ENCODE measurements at regions not wholly inside any gene's neighbourhood (a gene's known extent, or its start where the extent isn't known, plus 50 kb on each side); places are given as distances from the start of the nearest gene placed in this dataset.
"Not testable (repeated sequence)": the region's sequence is repeated elsewhere in the genome, so short reads cannot be mapped to it uniquely, and the experiment has no call there.

- ATAC-seq = no peak
- TF ChIP-seq ZNF8 (CRISPR knock-in tag; IDR thresholded peaks at IDR 0.05) (no peak), ZFP3 (CRISPR knock-in tag; IDR thresholded peaks at IDR 0.05) (no peak), OSR1 (CRISPR knock-in tag; IDR thresholded peaks at IDR 0.05) (no peak), ISL1 (CRISPR knock-in tag; IDR thresholded peaks at IDR 0.05) (0 out of 2 replicates have a peak, but pooled peaks have one; percentile 18)
Observed at GRCh38 chr2:75846683-75847190, 136.0 kb upstream of the GCFC2 start.

GRCh38 chr2:75844651-75845050, 133.9 kb upstream of the GCFC2 start:
- TF ChIP-seq ISL1 (CRISPR knock-in tag; IDR thresholded peaks at IDR 0.05) (no peak), ZNF70 (CRISPR knock-in tag; IDR thresholded peaks at IDR 0.05) (no peak), SNAI2 (CRISPR knock-in tag; IDR thresholded peaks at IDR 0.05) (no peak), CREB5 (CRISPR knock-in tag; IDR thresholded peaks at IDR 0.05; ENCODE audit: low read depth) (no peak), PPARA (CRISPR knock-in tag; IDR thresholded peaks at IDR 0.05; ENCODE audit: borderline replicate concordance) (no peak), ESRRG (CRISPR knock-in tag; IDR thresholded peaks at IDR 0.05) (no peak), ZC3H10 (CRISPR knock-in tag; IDR thresholded peaks at IDR 0.05) (no peak), GLIS3 (CRISPR knock-in tag; IDR thresholded peaks at IDR 0.05) (no peak), POU6F1 (CRISPR knock-in tag; IDR thresholded peaks at IDR 0.05; ENCODE audit: borderline replicate concordance, low read depth) (no peak), CSDC2 (CRISPR knock-in tag; IDR thresholded peaks at IDR 0.05) (no peak)
- no peak for ATAC-seq

GRCh38 chr2:75834588-75834987, 123.9 kb upstream of the GCFC2 start:
- not testable (repeated sequence) for ATAC-seq

GRCh38 chr2:75833386-75833785, 122.7 kb upstream of the GCFC2 start:
- TF ChIP-seq GLIS3 (CRISPR knock-in tag; IDR thresholded peaks at IDR 0.05) = no peak
- no peak for TF ChIP-seq RARB (CRISPR knock-in tag; IDR thresholded peaks at IDR 0.05)
- no peak for TF ChIP-seq BACH2 (CRISPR knock-in tag; IDR thresholded peaks at IDR 0.05; ENCODE audit: borderline replicate concordance)
- TF ChIP-seq ZFP3 (CRISPR knock-in tag; IDR thresholded peaks at IDR 0.05) = no peak
- no peak for ATAC-seq

- no peak for ATAC-seq
- no peak for TF ChIP-seq CREB5 (CRISPR knock-in tag; IDR thresholded peaks at IDR 0.05; ENCODE audit: low read depth)
- TF ChIP-seq CSRNP3 (CRISPR knock-in tag; IDR thresholded peaks at IDR 0.05) = no peak
- TF ChIP-seq TSHZ2 (CRISPR knock-in tag; IDR thresholded peaks at IDR 0.05) = no peak
- TF ChIP-seq ARNTL (CRISPR knock-in tag; IDR thresholded peaks at IDR 0.05; ENCODE audit: borderline replicate concordance, low read depth) = no peak
- no peak for TF ChIP-seq PATZ1 (CRISPR knock-in tag; IDR thresholded peaks at IDR 0.05; ENCODE audit: borderline replicate concordance)
- no peak for TF ChIP-seq SNAI2 (CRISPR knock-in tag; IDR thresholded peaks at IDR 0.05)
- no peak for TF ChIP-seq POU6F1 (CRISPR knock-in tag; IDR thresholded peaks at IDR 0.05; ENCODE audit: borderline replicate concordance, low read depth)
- TF ChIP-seq ESRRG (CRISPR knock-in tag; IDR thresholded peaks at IDR 0.05) = no peak
- no peak for TF ChIP-seq RARB (CRISPR knock-in tag; IDR thresholded peaks at IDR 0.05)
- TF ChIP-seq GLIS3 (CRISPR knock-in tag; IDR thresholded peaks at IDR 0.05) = no peak
- TF ChIP-seq ZNF565 (CRISPR knock-in tag; conservative IDR thresholded peaks at IDR 0.05; ENCODE audit: low read depth) = no peak
- no peak for TF ChIP-seq OSR1 (CRISPR knock-in tag; IDR thresholded peaks at IDR 0.05)
- TF ChIP-seq BACH2 (CRISPR knock-in tag; IDR thresholded peaks at IDR 0.05; ENCODE audit: borderline replicate concordance) = no peak
- no peak for TF ChIP-seq TOX (CRISPR knock-in tag; IDR thresholded peaks at IDR 0.05; ENCODE audit: borderline replicate concordance)
- no peak for TF ChIP-seq ISL1 (CRISPR knock-in tag; IDR thresholded peaks at IDR 0.05)
- no peak for TF ChIP-seq ZNF70 (CRISPR knock-in tag; IDR thresholded peaks at IDR 0.05)
- TF ChIP-seq TCF4 (CRISPR knock-in tag; IDR thresholded peaks at IDR 0.05; ENCODE audit: borderline replicate concordance) = no peak
- TF ChIP-seq PPARA (CRISPR knock-in tag; IDR thresholded peaks at IDR 0.05; ENCODE audit: borderline replicate concordance) = no peak
Observed at GRCh38 chr2:75828826-75829225, 118.1 kb upstream of the GCFC2 start.

All from SK-N-SH treated with all-trans-retinoic acid at 6 μM for 48 hours (cell line).